ENCODE measurements at regions not wholly inside any gene's neighbourhood (a gene's known extent, or its start where the extent isn't known, plus 50 kb on each side); places are given as distances from the start of the nearest gene placed in this dataset.

DNA sequence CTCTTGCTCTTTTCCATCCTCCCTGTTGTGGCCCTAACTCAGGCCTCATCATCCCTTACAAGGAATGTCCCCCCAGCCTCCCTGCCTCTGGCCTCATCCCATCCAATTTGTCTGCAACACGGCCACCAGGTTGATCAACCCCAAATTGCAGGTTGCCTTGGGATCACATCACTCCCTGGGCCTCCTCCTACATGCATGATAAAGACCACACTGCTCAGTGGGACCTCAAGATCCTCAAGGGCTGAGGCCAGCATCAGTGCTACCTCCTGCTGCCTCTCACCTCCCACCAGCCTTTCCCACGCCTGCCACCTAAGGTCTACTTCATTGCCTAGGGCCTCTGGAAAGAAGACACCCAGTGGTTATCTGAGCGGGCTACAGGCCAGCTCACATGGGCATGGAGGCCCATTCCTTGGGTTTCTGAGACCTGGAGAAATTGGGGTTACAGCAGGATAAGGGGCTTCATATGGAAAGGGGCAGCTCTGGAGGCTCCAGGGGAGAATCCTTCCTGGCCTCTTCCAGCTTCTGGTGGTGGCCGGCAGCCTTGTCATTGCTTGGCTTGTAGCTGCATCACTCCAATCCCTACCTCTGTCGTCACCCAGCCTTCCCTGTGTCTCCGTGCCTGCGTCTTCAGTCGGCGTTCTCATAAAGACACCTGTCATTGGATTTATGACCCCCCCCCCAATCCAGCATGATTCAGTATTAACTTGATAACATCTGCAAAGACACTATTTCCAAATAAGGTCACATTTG is 60.5 kb downstream of the KLHDC7A start:
- Histone ChIP-seq H3K18ac (ENCODE audit: low read depth, low read length) (no peak overlapping the region), H2AK5ac (ENCODE audit: low read depth, low read length) (no peak overlapping the region), H3K9me1 (ENCODE audit: insufficient read depth, low read length) (no peaks in the 10 kb centered on the region), H4K91ac (ENCODE audit: insufficient read depth, low read depth, low read length) (no peak overlapping the region), H4K8ac (ENCODE audit: low read depth in 2 of 2, low read length in 2 of 2) (no peak overlapping the region), H4K20me1 (ENCODE audit: insufficient read depth, low read length) (no peaks in the 10 kb centered on the region; the same call in 1 of the 2 replicates), H3K9ac (ENCODE audit: low read depth, low read length) (no peak overlapping the region), H2AFZ (replicated peaks; ENCODE audit: low read length, poor library complexity) (no peak overlapping the region), H3K56ac (ENCODE audit: extremely low read depth, insufficient read depth, low read length) (no peak overlapping the region), H3K14ac (replicated peaks; ENCODE audit: low read depth, low read length) (no peak overlapping the region), H3K23ac (ENCODE audit: low read depth, low read length) (no peak overlapping the region), H3K4me3 (ENCODE audit: insufficient read depth, low read depth, low read length) (no peak overlapping the region), H2BK120ac (ENCODE audit: low read depth, low read length) (no peak overlapping the region), H3K4me2 (ENCODE audit: low read depth, low read length) (no peak overlapping the region), H2AK9ac (replicated peaks; ENCODE audit: low read depth, low read length, poor library complexity) (no peak overlapping the region), H3K27ac (ENCODE audit: insufficient read depth, low read length) (no peak overlapping the region), H3K79me1 (ENCODE audit: low read depth in 1 of 2, low read length in 2 of 2) (no peaks in the 10 kb centered on the region), H3K4ac (ENCODE audit: low read depth, low read length) (no peak overlapping the region), H3K4me1 (ENCODE audit: control insufficient read depth, insufficient read depth, low read length) (no peaks in the 10 kb centered on the region), H2BK5ac (ENCODE audit: low read depth, low read length, poor library complexity, severe bottlenecking) (no peak overlapping the region), H3K36me3 (ENCODE audit: control insufficient read depth, insufficient read depth, low read length) (no peaks in the 10 kb centered on the region), H4K5ac (ENCODE audit: low read depth, low read length) (no peak overlapping the region), H2BK20ac (ENCODE audit: low read depth, low read length) (no peak overlapping the region), H3K9me3 (ENCODE audit: control insufficient read depth, insufficient read depth, low read length) (no peaks in the 10 kb centered on the region), H3K27me3 (ENCODE audit: control insufficient read depth, insufficient read depth, low read length) (no peaks in the 10 kb centered on the region; the same call in 1 of the 2 replicates), H2BK15ac (ENCODE audit: low read depth, low read length) (no peak overlapping the region)
- ATAC-seq (ENCODE audit: low read depth) (no peak), DNase-seq (no peak)
- ChIA-PET POLR2A (ENCODE audit: unreplicated experiment) (no interaction called here), CTCF (no interaction called here)
- intact Hi-C loops (cut with micrococcal nuclease) (no loop called here), dilution Hi-C loops (cut with HindIII; ENCODE audit: low sequenced_read_pairs, unreplicated experiment) (no loop called here), in situ Hi-C loops (cut with MboI; ENCODE audit: low sequenced_read_pairs) (no loop called here)
- no peak for TF ChIP-seq RFX5 (IDR thresholded peaks at IDR 0.05; ENCODE audit: low read depth, low read length)
- TF ChIP-seq MXI1 (IDR thresholded peaks at IDR 0.05; ENCODE audit: borderline replicate concordance, low read depth, low read length): no peak
- no peak for TF ChIP-seq BHLHE40 (IDR thresholded peaks at IDR 0.05; ENCODE audit: low read depth, low read length)
- no peak for TF ChIP-seq MAFK (IDR thresholded peaks at IDR 0.05; ENCODE audit: low read depth, low read length)
- TF ChIP-seq, protein P1, sequence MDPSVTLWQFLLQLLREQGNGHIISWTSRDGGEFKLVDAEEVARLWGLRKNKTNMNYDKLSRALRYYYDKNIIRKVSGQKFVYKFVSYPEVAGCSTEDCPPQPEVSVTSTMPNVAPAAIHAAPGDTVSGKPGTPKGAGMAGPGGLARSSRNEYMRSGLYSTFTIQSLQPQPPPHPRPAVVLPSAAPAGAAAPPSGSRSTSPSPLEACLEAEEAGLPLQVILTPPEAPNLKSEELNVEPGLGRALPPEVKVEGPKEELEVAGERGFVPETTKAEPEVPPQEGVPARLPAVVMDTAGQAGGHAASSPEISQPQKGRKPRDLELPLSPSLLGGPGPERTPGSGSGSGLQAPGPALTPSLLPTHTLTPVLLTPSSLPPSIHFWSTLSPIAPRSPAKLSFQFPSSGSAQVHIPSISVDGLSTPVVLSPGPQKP (IDR thresholded peaks at IDR 0.05; ENCODE audit: borderline replicate concordance, low read depth, low read length): no peak
- TF ChIP-seq CHD1 (IDR thresholded peaks at IDR 0.05; ENCODE audit: low read depth, low read length): no peak
- TF ChIP-seq USF2 (IDR thresholded peaks at IDR 0.05; ENCODE audit: low read depth, low read length): no peak
- no peak for TF ChIP-seq RAD21 (IDR thresholded peaks at IDR 0.05; ENCODE audit: low read length)
- no peak for TF ChIP-seq RCOR1 (IDR thresholded peaks at IDR 0.05; ENCODE audit: insufficient replicate concordance, low read length)
- no peak for TF ChIP-seq SMC3 (IDR thresholded peaks at IDR 0.05; ENCODE audit: low read depth, low read length)
- no peak for TF ChIP-seq FOS (IDR thresholded peaks at IDR 0.05; ENCODE audit: low read depth, low read length)
- TF ChIP-seq CEBPB (IDR thresholded peaks at IDR 0.05; ENCODE audit: low read depth, low read length): no peak
- TF ChIP-seq CTCF (conservative IDR thresholded peaks at IDR 0.05; ENCODE audit: low read depth, low read length): no peak
- TF ChIP-seq MAZ (IDR thresholded peaks at IDR 0.05; ENCODE audit: borderline replicate concordance, low read depth, low read length): no peak
- TF ChIP-seq NFE2L2 (IDR thresholded peaks at IDR 0.05; ENCODE audit: low read depth, low read length): no peak
- WGBS, 2 experiments (ENCODE audit: extremely low coverage in 2 of 2, insufficient read length in 1 of 2): 66% methylated on average over 6 of the region's 9 CpGs; no CpG with 5 or more reads in 1 of the 2 experiments
- no TSS peak for BruUV-seq (replicated peaks)
